ENCODE measurements at regions not wholly inside any gene's neighbourhood (a gene's known extent, or its start where the extent isn't known, plus 50 kb on each side); places are given as distances from the start of the nearest gene placed in this dataset.

DNA sequence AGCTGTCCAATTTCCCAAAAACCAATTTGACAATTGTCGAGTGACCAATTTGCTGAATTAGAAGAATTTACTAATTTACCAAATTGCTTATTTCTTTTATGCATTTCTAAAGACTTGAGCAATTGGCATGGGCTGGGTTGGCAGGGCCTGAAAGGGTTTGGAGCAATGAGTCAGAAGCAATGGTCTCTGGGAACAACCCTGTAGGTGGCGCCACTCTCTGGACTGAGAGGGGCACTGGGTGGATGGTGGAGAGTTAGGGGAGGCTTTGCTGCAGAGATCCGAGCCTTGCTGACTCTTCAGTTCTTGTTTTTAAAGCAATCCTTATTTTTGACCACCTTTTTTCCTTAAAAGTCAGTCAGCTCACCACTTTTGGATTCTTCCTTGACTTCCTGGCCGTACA is 71.5 kb upstream of the RPS23 start:
- DNase-seq, result no peak

DNA sequence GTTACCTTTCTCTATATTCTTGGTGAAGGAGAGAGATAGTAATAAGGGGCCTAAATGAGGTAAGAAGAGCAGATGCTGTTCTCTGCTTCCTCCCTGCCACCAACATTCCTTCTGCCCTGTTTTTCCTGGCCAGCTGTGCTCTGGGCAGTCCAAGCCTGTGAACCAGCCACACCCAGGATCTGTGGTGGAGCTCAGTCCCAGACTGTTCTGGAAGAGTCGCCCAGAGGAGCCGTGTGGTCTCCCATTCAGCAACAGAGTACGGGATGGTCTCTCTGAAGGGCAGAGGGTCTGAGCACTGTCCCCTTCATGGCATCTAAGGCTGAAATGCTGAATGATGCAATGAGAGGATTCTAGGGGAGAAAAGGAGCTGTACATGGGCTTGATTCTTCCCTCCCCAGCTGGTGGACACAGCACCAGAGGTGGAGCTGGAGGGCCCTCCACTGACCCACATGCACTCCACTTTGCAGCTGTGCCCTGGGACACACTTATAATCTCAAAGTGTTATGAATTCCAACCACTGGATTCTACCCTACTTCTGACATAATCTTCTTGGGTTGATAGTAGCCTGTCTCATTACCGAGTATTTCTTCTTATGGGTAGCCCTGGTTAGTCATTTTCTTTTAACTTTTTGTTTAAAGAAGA is 70.8 kb upstream of the RPS23 start:
- peak; percentile 75 for DNase-seq

DNA sequence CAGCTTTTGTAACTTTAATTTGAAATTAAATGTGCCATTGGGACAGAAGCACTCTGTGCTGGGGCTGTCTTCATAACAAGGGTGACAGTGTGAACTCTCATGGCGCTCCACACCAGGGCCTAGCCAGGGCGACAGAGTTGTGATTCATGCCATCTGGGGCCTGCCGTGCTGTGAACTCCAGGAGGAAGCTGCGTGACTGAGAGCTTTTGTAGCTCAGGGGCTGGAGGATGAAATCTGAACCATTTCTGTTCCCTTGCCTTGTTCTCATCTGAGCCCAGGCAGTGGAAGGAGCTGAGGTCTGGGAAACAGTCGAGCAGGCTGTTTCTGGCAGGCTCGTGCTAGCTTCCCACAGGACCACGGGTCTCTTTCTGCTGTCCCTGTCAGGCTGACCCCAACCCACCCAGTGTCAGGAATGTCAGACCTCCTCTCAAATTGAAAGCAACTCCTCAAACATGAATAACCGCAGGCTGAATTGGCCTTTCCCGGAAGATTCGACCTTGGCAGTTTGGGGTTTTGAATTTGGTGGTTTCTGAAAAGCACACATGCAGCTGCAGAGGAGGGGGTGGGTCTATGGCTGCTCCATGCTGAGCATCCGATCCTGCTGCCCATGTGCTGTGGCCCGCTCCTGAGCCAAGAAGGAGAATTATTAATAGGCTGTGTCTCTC is 69.2 kb upstream of the RPS23 start:
- peak; percentile 88 for DNase-seq

DNA sequence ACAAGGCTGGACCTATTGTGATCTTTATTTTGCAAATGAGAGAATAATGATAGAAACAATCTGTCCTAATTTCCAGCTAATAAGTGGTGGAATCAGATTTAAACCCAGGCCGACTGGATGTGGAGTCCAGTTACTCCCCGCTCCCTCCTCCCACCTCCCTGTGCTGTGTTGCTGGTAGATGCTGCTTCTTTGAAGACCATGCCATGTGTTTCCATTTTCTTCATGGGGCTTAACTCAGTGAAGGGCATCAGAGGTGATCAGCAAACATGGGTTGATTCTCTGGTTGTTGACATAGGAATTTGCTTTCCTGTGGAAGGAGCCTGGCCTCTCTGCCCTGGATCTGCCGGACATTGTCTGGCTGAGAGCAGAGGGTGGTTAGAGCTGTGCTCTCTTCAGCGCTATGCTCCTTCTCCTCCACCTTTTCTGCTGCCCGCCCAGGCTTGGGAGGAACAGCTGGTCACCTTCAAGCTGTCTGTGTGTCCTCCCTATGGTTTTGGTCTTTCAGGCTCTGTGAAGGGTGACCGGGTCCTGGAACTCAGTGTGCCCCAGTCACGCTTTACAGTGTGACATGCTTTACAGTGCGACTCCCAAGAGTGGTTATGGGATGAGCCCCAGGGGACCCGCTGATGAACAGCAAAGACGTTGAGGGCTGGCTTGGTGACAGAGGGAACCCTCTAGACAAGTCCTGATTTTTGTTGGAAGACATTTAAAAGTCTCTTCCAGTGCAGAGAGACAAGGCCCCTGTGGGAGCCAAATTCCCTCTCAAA is 68.4 kb upstream of the RPS23 start:
- no peak for DNase-seq

DNA sequence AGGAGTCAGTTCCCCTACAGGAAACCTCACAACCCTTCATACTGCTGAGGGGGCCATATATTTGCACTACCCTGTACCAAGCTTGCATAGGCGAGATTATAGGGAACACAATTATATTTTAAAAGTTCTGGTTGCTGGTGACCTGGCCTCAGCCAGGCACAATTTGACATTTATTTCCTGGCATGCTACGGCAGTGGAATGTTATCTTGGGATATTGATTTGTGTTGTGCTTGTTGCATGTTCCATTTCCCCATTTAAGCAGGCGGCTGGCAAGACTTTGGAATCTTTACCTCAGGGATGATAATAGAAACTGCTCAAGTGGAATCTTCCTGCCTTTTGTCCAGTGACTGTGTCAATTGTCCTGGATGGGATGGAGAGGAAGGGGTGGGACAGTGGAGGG is 67.0 kb upstream of the RPS23 start:
- DNase-seq, result no peak

DNA sequence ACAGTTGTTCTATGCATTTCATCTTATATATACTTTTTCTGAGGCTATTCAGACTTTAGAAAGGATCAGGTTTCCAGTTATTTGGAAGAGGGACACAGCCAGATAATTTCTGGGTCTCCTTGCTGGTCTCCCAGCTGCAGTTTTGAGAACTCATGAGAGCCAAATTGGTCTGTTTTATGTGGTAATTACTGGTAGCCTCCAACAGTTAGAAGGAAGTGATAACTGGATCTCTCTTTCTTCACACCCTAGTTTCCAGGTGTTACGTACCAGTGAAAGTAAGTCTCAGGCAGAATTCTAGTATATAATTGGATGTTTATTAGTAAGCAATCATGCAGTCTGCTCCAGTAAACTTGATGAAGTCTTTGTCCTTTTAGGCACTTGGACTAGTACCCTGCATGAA is 63.2 kb upstream of the RPS23 start:
- DNase-seq, result no peak

DNA sequence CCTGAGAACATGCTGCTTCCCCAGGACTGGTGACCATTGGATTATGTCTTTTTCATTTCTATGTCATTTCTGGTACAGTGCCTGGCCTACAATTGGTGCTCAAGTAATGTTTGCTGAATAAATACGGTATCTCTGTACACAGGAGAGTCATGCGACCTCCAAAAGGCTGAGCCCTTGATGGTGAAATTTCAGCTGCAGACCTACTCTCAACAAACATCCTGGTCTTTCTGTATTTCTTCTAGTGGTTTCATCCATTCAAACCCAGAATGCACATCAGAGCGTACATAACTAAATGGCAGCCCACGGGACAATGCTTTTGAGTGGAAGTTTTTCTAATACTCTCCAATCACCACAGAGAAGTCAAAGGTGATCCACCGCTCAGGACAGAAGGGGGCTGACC is 62.6 kb upstream of the RPS23 start:
- no peak for DNase-seq

DNA sequence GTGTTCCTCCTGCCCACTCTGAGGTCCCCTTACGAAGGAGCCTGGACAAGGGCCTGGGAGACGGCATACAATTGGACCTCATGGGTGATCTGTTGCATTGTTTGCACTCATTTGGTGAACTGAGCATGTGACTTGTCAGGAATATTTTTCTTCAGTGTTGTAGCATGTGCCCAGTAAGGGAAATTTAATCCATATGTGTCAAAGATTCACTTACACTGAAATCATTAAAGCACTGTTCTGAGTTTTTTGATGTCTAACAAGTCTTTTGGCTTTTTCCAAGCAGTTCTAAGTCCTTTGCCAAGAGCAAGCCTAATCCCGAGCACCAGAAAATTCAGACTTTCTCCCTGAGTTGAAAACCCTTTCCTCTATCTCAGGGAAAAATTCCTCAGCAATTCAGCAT is 61.6 kb upstream of the RPS23 start:
- no peak for DNase-seq

DNA sequence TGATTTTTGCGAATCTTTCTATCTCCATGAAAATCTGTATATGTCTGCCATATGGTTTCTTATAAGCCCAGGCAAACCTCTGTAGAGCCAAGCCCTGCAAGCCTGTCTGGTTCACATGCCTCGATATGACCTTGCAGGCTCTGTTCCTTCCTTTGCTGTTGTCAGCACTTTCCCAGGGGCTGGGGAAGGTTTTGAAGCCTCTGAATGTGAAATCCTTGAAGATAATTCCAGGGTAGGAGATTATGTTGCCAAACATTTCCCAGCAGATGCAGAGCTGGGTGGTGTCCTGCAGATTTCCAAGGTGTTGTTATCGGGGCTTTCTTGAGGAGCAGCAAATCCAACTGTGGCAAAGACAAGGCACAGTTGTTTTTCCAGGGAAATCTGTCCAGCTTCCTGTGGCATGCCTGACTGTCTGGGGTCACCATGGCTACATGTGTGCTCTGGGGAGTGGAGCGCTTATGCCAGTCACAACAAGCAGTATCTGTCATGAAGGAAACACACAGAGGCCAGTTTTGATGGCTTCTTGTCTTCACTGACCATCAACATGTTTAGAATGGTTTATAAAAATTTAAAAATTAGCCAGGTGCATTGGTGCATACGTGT is 60.7 kb upstream of the RPS23 start:
- DNase-seq, result no peak

DNA sequence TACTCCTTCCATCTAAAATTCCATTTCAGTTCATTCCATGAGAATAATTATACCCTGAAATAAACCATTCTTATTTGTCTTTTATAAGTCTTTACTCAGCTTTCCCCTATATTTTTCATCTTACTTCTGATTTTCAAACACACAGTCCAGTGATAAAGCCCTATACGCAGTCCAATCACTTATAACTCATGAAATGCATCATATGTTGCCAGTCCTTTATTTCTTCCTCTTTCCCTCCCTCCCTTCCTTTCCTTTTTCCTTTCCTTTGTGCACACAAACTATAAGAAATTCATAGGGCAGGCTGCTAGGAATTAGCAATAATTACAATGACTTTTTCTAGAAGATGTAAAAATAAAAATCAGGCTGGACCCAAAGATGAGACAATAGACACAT is 58.8 kb upstream of the RPS23 start:
- DNase-seq, result no peak

DNA sequence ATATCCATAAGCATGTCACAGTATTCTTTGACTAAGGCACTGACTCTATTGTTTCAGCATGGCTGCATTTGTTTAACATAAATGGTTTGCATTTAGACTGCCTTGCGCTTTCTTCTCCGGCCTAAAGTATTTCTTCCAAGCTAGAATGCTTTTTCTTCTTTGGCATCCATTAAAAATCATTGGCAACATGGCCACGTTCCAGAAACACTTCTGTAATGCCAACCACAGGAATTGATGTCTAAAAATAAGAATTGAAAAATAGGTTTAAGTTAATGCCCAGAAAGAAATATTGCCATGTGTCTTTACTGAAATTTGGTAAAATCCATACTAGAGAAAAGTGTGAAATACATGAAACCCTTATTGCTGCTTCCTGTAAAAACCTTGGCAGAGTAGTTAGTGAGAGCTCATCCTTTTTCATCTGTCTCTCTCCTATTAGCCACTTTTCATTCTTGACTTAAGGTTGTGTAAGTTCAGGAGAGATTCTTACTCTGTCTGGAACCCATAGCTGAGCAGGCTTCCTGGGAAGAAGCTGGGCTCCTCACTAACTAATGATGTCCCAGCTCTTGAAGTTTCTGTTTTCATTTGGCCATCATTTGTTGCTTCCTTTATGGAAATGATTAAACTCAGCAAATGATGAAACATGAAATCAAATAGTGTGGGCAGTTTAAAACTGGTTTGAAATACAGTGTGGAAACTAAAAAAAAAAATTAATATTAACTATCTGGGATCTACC is 58.2 kb upstream of the RPS23 start:
- no peak for DNase-seq

DNA sequence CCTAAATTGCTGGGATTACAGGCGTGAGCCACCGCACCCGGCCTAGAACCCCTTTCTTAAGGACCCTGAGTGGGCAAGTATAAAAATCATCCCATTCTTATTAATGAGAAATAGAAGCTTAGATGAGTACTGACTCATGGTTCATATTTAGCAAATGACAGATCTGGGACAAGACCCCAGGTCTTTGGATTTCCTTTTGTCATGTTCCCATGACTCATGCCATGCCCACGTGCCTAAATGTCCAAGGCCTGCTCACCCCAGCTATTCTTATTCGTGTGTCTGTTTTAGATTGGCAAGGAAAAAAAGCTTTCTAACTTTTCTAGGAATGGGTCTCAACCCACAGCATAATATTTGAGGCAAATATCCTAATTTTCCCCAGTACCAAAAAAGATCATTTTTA is 57.7 kb upstream of the RPS23 start:
- no peak for DNase-seq

DNA sequence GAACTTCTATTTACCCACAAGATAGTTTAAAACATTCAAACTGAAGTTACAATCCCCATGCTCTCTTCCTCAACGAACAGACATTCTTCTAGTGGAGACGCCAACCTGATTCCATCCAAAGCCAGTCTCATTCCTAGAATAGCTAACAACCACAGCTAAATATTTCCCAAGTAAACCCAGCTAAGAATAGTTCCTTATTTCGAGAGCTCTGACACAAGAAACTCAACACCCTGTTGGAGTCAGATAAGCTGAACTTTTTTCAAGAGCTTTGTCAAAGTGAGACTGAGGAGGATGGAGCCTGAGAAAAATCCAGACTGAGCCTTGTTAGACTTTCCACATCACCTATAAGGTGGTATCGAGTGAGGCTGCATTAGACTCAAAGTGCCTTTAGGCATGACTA is 56.7 kb upstream of the RPS23 start:
- no peak for DNase-seq

DNA sequence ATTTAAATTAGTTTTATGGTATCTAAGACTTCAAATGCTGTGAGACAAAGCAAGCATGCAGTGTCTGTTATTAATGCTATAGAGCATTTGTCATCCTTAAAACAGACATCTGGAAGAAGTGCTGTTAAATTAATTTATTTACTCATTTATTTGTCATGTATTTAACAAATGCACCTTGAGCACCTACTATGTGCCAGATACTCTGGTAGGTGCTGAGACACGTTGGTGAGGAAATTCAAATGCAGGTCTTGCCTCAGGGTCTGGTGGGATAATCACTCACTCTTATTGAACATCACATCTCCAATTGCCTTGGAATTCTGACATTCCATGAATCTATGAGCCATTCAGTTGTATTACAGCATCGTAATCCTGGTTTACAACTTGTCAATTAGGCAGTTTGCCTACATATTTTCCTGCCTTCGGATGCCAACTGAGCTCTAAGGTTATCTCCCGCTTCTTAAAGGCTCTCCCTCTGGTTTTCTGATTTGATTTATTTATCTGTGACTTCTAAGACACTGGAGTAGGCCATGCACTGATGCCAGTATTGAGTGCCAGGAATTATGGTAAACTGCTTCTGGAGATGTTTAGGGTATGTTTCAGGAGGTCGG is 56.0 kb upstream of the RPS23 start:
- no peak for DNase-seq

DNA sequence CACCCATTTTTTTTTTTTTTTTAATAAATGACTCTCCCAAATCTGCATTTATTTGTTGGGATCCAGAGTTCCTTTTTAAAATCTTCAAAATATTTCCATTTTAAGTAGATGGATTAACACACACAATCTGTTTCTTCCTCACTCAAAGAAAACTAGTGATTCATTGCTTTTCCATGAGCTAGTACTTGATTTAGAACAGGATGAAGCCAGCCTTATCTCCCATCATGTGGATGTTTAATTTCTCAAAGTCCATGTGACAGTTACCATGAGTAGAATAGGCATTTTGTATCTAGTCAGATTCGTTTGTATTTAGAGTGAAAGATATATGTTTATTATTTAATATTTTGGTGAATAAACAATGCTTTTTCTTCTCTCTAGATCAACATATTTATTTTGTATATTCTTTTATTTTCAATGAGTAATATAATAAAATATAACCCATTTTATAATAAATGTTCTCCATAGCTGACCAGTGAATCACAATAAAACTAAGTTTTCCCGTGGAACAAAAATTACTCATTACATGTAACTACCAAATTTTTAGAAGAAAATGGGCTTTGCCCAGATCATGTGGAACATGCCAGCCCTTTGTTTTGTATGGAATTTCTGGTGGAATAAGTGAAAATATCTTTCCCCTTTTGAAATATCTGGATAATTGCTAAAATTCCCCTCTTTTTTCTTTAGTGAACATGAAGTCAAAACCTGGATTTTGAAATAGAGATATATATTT is 54.9 kb upstream of the RPS23 start:
- no peak for DNase-seq

DNA sequence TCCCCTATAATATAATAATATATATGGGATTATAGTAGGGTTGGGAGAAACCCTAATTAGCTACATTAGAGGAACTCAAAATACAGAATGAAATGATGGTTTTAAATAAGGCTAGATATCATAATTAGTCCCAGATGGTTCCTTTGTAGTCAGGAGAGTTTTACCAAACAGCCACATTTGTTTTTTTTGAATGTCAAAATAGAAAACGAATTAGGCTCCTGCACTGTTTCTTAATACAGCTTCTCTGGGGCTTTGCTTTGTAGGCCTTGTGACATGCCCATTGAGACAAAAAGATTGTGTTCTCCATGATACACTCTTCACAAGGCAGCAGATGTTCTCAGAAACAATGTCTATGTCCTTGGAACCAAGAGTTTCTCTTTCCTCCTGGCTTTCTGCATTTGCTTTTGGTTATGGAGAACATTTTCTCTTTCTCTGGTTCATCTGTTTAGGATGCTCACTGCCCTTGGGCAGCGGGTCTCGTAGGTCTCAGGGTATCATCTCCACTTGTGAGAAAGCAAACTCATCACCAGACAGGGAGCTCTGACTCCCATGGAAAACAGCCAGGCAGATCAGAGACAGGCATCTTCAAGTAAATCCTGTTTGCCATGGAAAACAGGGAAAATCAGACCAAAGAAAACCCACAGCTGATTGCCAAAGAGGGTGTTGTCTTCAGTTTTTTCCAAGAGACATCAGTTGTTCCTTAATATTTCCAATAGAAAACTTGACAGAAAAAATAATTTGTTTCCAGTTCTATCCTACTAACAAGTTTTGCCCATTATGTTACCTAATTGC is 54.1 kb upstream of the RPS23 start:
- DNase-seq, result no peak

DNA sequence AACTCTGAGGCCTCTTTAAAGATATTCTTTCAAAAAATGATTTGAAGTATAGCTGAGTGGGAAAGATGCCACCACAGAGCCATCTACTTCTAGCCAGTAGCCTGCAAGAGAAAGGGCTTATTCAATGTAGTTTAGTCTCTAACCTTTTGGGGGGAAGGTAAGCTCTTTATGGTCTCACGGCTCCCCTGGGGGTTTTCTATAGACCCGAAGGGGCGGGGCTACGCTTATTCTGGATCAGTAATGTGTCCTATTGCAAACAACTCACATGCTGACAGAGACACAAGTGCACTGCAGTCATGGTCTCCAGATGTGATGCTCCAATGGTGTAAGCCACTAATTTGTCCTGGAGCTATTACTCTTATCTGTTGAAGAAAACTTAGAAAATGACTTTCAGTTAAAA is 53.4 kb upstream of the RPS23 start:
- DNase-seq, result no peak

DNA sequence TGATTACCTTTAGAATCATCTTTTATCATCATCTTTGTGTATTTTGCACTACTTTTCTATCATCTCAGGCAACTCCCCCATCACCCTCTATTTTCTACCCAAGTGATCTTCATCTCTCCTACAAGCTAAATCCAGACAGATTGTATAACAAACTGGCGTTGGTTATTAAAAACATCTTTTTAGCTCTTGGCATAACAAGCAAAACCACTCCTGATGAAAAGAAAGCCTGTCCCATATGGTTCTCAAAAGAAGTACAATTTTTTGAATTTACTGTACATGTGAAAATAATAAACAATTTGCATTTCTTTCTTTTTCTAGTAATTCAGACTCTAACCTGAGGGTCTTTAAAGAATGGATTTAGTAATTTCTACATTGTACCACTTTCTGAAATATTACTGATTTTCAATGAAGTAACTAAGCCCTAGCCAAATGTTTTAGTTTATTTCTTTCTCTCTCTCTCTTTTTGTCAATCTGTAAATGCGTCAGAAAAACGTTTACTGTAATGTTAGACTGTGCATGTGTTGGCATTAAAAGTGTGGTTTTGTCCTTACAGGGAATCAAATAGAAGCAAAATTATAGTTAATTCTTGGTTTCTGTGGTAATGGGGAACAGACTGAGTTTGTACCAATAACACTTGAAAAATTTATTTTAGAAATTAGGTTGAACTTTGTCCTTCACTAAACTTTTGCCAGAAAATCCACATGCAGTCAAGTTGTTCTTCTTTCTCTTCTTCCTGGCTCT is 52.5 kb upstream of the RPS23 start:
- DNase-seq, result no peak

DNA sequence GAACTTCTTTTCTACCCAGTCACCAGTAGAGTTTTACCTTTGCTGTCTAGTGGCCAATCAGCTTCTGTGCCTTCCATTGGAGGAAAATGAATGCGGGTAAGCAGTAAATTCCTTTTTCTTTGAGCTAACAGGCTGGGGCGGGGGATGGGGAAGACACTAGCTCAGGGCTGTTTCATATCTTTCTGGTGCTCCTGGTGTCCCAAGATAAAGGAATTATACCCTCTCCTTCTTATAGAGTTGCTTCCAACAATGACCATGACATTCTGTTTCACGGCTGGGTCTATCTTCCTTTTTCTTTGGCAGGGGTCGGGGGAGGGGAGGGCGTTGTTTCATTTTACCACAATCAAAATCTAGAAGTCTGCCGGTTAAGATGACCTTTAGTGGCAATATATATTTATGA is 51.2 kb upstream of the RPS23 start:
- DNase-seq, result no peak

Data from left hindlimb (tissue), 1 donor.